Vagina (tissue), 2 donors: ENCODE measurements at regions not wholly inside any gene's neighbourhood (a gene's known extent, or its start where the extent isn't known, plus 50 kb on each side); places are given as distances from the start of the nearest gene placed in this dataset.
A peak's percentile ranks its signal among the peaks of the same experiment; 100 is the strongest.

Experiments
- DNase-seq, 2 donors: peaks; one replicate each; pipeline ENCODE4 v3.0.0-alpha.2; 2017; ENCODE audit errors: extremely low spot score in 2 of 2
- H3K27ac ChIP-seq: fragments of 200-600 bp; sonication (generic); one replicate; pipeline ENCODE4 v1.5.1; 2019
- H3K27me3 ChIP-seq: fragments of 200-600 bp; sonication (generic); one replicate; pipeline ENCODE4 v1.5.1; 2019
- H3K36me3 ChIP-seq, 2 donors: fragments of 200-600 bp; sonication (generic); one replicate each; pipeline ENCODE4 v1.5.1; 2017 to 2019
- H3K4me1 ChIP-seq: fragments of 200-600 bp; sonication (generic); one replicate; pipeline ENCODE4 v1.5.1; 2019
- H3K4me3 ChIP-seq, 2 donors: fragments of 200-600 bp; sonication (generic); 1 replicate in 1 of 2; 2 replicates in 1 of 2; pipeline ENCODE4 v1.5.1; 2016 to 2019
- H3K9me3 ChIP-seq: fragments of 200-600 bp; sonication (generic); one replicate; pipeline ENCODE4 v1.5.1; 2019
- POLR2A ChIP-seq, 2 donors: fragments of 450-650 bp; IDR thresholded peaks; one replicate each; pipeline ENCODE4 v1.6.1; 2017; ENCODE audit warnings: antibody characterized with exemption in 2 of 2, mild to moderate bottlenecking in 2 of 2, moderate library complexity in 2 of 2
- POLR2AphosphoS5 ChIP-seq, 2 donors: sonication (generic); formaldehyde crosslinking; IDR thresholded peaks; one replicate each; pipeline ENCODE4 v1.9.0; 2017; ENCODE audit warnings: antibody characterized with exemption in 2 of 2, mild to moderate bottlenecking in 2 of 2, low read depth in 1 of 2; ENCODE audit not compliant: insufficient read depth in 1 of 2
- intact Hi-C: fragments of 100-400 bp; cut with DNase I; formaldehyde crosslinking; loops from one replicate; pipeline ENCODE4 v1.15.1; 2023
- TF ChIP-seq, protein P1 (sequence below), 3 experiments: fragments of 450-650 bp in 2 of 3; fragments of 200-600 bp in 1 of 3; sonication (generic) in 1 of 3; IDR thresholded peaks; one replicate each; pipeline ENCODE4 v1.5.1; 2017 to 2019; ENCODE audit warnings: antibody characterized with exemption in 3 of 3, mild to moderate bottlenecking in 2 of 3, moderate library complexity in 2 of 3

DNA sequence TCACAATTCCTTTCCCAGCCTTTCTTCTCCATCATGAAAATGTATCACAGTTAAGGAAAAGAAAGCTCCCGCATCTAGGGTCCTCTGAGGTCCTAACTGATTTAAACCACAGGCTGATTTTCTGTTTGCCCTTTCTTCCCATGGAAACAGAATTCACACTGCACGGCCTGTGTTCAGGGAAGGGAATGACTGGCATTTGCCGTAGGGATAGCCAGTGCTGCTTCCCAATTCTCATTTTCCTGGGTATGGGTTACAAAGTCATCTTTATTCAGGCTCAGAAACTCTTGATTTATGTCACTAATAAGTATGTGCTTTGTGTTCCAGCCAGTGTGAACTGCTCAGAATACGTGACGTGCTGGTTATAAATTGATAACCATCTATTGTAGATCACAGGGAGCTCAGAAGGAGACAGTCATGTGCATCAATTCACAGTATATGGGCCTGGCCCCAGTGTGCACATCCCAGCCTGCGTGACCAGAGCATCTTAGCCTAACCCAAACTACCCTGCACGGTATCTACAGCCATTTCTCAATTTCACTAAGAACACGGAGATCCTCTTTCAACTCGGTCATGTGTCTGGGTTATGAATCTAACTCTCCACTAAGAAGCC, 163.3 kb downstream of the LRRC30 start:
- Histone ChIP-seq H3K27ac (no peak overlapping the region), H3K36me3 (no peaks in the 10 kb centered on the region), H3K4me1 (no peaks in the 10 kb centered on the region), H3K4me3 (no peak overlapping the region), H3K27me3 (no peaks in the 10 kb centered on the region), H3K9me3 (no peaks in the 10 kb centered on the region)
- TF ChIP-seq POLR2AphosphoS5 (IDR thresholded peaks at IDR 0.05; ENCODE audit: insufficient read depth in 1 of 2, low read depth in 1 of 2) (no peak), POLR2A (IDR thresholded peaks at IDR 0.05) (no peak)
- TF ChIP-seq, protein P1, sequence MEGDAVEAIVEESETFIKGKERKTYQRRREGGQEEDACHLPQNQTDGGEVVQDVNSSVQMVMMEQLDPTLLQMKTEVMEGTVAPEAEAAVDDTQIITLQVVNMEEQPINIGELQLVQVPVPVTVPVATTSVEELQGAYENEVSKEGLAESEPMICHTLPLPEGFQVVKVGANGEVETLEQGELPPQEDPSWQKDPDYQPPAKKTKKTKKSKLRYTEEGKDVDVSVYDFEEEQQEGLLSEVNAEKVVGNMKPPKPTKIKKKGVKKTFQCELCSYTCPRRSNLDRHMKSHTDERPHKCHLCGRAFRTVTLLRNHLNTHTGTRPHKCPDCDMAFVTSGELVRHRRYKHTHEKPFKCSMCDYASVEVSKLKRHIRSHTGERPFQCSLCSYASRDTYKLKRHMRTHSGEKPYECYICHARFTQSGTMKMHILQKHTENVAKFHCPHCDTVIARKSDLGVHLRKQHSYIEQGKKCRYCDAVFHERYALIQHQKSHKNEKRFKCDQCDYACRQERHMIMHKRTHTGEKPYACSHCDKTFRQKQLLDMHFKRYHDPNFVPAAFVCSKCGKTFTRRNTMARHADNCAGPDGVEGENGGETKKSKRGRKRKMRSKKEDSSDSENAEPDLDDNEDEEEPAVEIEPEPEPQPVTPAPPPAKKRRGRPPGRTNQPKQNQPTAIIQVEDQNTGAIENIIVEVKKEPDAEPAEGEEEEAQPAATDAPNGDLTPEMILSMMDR (IDR thresholded peaks at IDR 0.05) = no peak
- no peak for DNase-seq
- intact Hi-C loops = no loop called here

- Histone ChIP-seq H3K9me3 (no peaks in the 10 kb centered on the region), H3K4me3 (no peak overlapping the region), H3K27ac (no peak overlapping the region), H3K27me3 (no peaks in the 10 kb centered on the region), H3K4me1 (no peaks in the 10 kb centered on the region), H3K36me3 (no peaks in the 10 kb centered on the region)
- intact Hi-C loops = no loop called here
- no peak for DNase-seq
- TF ChIP-seq POLR2AphosphoS5 (IDR thresholded peaks at IDR 0.05; ENCODE audit: insufficient read depth in 1 of 2, low read depth in 1 of 2) (no peak), POLR2A (IDR thresholded peaks at IDR 0.05) (no peak)
- TF ChIP-seq, protein P1 (IDR thresholded peaks at IDR 0.05) = no peak
Observed at GRCh38 chr18:7395566-7395965, 164.7 kb downstream of the LRRC30 start.

DNA sequence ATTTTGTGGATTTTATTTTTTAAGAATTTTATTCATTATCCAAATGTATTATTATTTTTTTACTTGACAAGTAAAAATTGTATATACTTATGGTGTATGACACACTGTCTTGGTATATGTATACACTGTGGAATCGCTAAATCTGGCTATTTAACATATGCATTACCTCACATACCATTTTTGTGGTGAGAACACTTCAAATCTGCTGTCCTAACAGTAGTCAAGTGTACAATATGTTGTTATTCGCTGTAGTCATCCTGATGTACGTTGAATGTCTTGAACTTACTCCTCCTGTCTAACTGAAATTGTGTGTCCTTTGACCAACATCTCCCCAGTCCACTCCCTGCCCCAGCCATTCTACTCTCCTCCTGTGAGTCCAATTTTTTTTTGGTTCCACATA, 153.2 kb upstream of the PTPRM start:
- intact Hi-C loops = no loop called here

GRCh38 chr18:7414459-7414858, 152.7 kb upstream of the PTPRM start:
- peaks cover 6% of the 10 kb centered on the region for H3K4me1 ChIP-seq
- H3K27me3 ChIP-seq = no peaks in the 10 kb centered on the region
- intact Hi-C loops = no loop called here
- no peak overlapping the region for H3K4me3 ChIP-seq
- no peak for DNase-seq
- H3K27ac ChIP-seq = no peak overlapping the region
- no peaks in the 10 kb centered on the region for H3K36me3 ChIP-seq
- TF ChIP-seq POLR2AphosphoS5 (IDR thresholded peaks at IDR 0.05; ENCODE audit: insufficient read depth in 1 of 2, low read depth in 1 of 2) (no peak), POLR2A (IDR thresholded peaks at IDR 0.05) (no peak)
- TF ChIP-seq, protein P1 (IDR thresholded peaks at IDR 0.05) = no peak
- H3K9me3 ChIP-seq = no peaks in the 10 kb centered on the region

More for the DNA sequence above, 153.2 kb upstream of the PTPRM start:
- Histone ChIP-seq H3K4me1 (peaks cover 6% of the 10 kb centered on the region), H3K27ac (no peak overlapping the region), H3K4me3 (no peak overlapping the region), H3K27me3 (no peaks in the 10 kb centered on the region), H3K36me3 (no peaks in the 10 kb centered on the region), H3K9me3 (no peaks in the 10 kb centered on the region)
- DNase-seq = no peak
- TF ChIP-seq POLR2AphosphoS5 (IDR thresholded peaks at IDR 0.05; ENCODE audit: insufficient read depth in 1 of 2, low read depth in 1 of 2) = no peak
- TF ChIP-seq POLR2A (IDR thresholded peaks at IDR 0.05) = no peak
- TF ChIP-seq, protein P1 (IDR thresholded peaks at IDR 0.05) = no peak

DNA sequence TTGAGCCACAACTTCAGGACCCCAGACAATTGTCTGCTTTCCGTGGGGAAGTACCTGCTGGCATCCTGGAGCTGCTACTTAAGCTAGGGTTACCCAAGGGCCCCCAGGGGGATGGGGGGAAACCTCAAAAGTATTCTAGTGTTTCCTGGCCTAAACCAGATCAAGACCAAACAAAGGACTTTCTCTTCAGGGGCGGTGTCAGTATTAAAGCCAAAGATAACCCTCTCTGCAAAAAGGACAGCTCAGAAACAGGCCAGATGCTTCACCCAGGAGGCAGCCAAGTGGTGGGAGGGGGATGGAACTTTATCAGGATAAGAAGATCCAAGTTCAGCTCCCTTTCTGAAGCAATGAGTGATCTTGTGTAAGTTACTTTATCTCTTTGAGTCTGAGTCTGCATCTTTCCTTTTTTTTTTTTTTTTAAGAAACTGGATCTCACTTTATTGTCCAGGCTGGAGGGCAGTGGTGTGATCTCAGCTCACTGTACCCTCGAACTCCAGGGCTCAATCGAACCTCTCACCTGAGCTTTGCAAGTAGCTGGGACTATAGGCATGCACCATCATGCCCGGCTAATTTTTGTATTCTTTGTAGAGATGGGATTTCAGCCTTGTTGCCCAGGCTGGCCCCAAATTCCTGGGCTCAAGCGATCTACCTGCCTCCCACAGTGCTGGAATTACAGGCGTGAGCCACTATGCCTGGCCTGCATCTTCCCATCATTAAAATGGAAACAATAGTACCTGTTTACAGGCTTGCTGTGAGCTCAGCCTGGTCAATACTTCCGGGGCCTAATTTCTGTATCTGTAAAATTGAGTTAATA, 151.8 kb upstream of the PTPRM start:
- Histone ChIP-seq H3K4me3 (no peak overlapping the region), H3K27ac (no peak overlapping the region)

More for the DNA sequence above, 151.8 kb upstream of the PTPRM start:
- TF ChIP-seq POLR2AphosphoS5 (IDR thresholded peaks at IDR 0.05; ENCODE audit: insufficient read depth in 1 of 2, low read depth in 1 of 2) = no peak
- TF ChIP-seq POLR2A (IDR thresholded peaks at IDR 0.05) = no peak
- TF ChIP-seq, protein P1 (IDR thresholded peaks at IDR 0.05) = no peak
- Histone ChIP-seq H3K27me3 (no peaks in the 10 kb centered on the region), H3K36me3 (no peaks in the 10 kb centered on the region), H3K9me3 (no peaks in the 10 kb centered on the region), H3K4me1 (peaks cover 6% of the 10 kb centered on the region)
- peak in 1 of 2 donors; percentile 62 for DNase-seq
- intact Hi-C loops = no loop called here
